C4-2B (cell line): ENCODE measurements at regions not wholly inside any gene's neighbourhood (a gene's known extent, or its start where the extent isn't known, plus 50 kb on each side); places are given as distances from the start of the nearest gene placed in this dataset.

Experiments used
- ZFX ChIP-seq: fragments of 450-650 bp; IDR thresholded peaks from 2 replicates; pipeline ENCODE4 v1.6.1; 2017
- TF ChIP-seq, protein P1 (sequence below): fragments of 450-650 bp; conservative IDR thresholded peaks from 2 replicates; pipeline ENCODE4 v1.5.1; 2017; ENCODE audit warnings: mild to moderate bottlenecking

DNA sequence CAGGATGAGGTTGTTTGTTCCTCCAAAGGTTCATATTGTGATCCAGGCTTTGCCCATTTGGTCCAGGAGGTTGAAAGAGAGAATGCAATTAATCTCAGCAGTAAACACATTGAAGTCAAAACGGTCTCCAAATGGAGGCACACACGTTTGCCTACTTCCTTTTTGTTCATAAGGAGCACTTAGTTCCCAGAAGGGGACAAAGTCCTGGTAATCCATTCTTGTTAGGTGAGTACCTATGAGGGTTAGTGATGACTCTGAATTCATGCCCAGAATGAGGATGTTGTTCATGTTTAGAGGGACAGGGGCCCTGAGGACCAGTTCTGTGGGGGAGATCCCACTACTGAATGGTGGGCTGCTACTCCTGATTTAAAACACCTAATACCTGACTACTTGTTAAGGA lies 177.7 kb downstream of the ALDH1A2 start:
- TF ChIP-seq, protein P1, sequence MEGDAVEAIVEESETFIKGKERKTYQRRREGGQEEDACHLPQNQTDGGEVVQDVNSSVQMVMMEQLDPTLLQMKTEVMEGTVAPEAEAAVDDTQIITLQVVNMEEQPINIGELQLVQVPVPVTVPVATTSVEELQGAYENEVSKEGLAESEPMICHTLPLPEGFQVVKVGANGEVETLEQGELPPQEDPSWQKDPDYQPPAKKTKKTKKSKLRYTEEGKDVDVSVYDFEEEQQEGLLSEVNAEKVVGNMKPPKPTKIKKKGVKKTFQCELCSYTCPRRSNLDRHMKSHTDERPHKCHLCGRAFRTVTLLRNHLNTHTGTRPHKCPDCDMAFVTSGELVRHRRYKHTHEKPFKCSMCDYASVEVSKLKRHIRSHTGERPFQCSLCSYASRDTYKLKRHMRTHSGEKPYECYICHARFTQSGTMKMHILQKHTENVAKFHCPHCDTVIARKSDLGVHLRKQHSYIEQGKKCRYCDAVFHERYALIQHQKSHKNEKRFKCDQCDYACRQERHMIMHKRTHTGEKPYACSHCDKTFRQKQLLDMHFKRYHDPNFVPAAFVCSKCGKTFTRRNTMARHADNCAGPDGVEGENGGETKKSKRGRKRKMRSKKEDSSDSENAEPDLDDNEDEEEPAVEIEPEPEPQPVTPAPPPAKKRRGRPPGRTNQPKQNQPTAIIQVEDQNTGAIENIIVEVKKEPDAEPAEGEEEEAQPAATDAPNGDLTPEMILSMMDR: no peak
- no peak for TF ChIP-seq ZFX
